ENCODE measurements at regions not wholly inside any gene's neighbourhood (a gene's known extent, or its start where the extent isn't known, plus 50 kb on each side); places are given as distances from the start of the nearest gene placed in this dataset.
A peak's percentile ranks its signal among the peaks of the same experiment; 100 is the strongest.
"Not testable (repeated sequence)": the region's sequence is repeated elsewhere in the genome, so short reads cannot be mapped to it uniquely, and the experiment has no call there.

GRCh38 chr1:88593358-88593757, 90.7 kb upstream of the PKN2 start:
- DNase-seq (ENCODE audit: low spot score) (no peak), ATAC-seq (ENCODE audit: low read depth) (no peak)
- no peaks in the 10 kb centered on the region for H3K36me3 ChIP-seq (ENCODE audit: low read depth)
- no peaks in the 10 kb centered on the region for H3K4me1 ChIP-seq (ENCODE audit: insufficient read depth, poor library complexity, severe bottlenecking)
- no peak overlapping the region for H3K27ac ChIP-seq (ENCODE audit: poor library complexity, severe bottlenecking)
- no peak overlapping the region for H3K4me3 ChIP-seq (ENCODE audit: severe bottlenecking)
- no peaks in the 10 kb centered on the region for H3K9me3 ChIP-seq (ENCODE audit: severe bottlenecking)
- TF ChIP-seq CTCF (IDR thresholded peaks at IDR 0.05; ENCODE audit: poor library complexity, severe bottlenecking), result no peak
- H3K27me3 ChIP-seq (ENCODE audit: insufficient read depth, poor library complexity, severe bottlenecking), result no peaks in the 10 kb centered on the region

GRCh38 chr1:88595355-88596002, 88.6 kb upstream of the PKN2 start:
- DNase-seq (ENCODE audit: low spot score), result no peak
- TF ChIP-seq CTCF (IDR thresholded peaks at IDR 0.05; ENCODE audit: poor library complexity, severe bottlenecking), result peak; percentile 68
- no peak overlapping the region for H3K4me3 ChIP-seq (ENCODE audit: severe bottlenecking)
- H3K27me3 ChIP-seq (ENCODE audit: insufficient read depth, poor library complexity, severe bottlenecking), result no peaks in the 10 kb centered on the region
- peak; percentile 44; the same call in 2 of the 3 replicates for ATAC-seq (ENCODE audit: low read depth)
- no peaks in the 10 kb centered on the region for H3K4me1 ChIP-seq (ENCODE audit: insufficient read depth, poor library complexity, severe bottlenecking)
- no peaks in the 10 kb centered on the region for H3K9me3 ChIP-seq (ENCODE audit: severe bottlenecking)
- H3K27ac ChIP-seq (ENCODE audit: poor library complexity, severe bottlenecking), result no peak overlapping the region
- no peaks in the 10 kb centered on the region for H3K36me3 ChIP-seq (ENCODE audit: low read depth)

- not testable (repeated sequence) for H3K27me3 ChIP-seq (ENCODE audit: insufficient read depth, poor library complexity, severe bottlenecking); H3K36me3 ChIP-seq (ENCODE audit: low read depth); H3K9me3 ChIP-seq (ENCODE audit: severe bottlenecking); DNase-seq (ENCODE audit: low spot score); ATAC-seq (ENCODE audit: low read depth); H3K27ac ChIP-seq (ENCODE audit: poor library complexity, severe bottlenecking); H3K4me1 ChIP-seq (ENCODE audit: insufficient read depth, poor library complexity, severe bottlenecking); H3K4me3 ChIP-seq (ENCODE audit: severe bottlenecking)
Observed at GRCh38 chr1:88597973-88598372, 86.1 kb upstream of the PKN2 start.

- Histone ChIP-seq H3K27me3 (ENCODE audit: insufficient read depth, poor library complexity, severe bottlenecking) (no peaks in the 10 kb centered on the region), H3K9me3 (ENCODE audit: severe bottlenecking) (no peaks in the 10 kb centered on the region), H3K27ac (ENCODE audit: poor library complexity, severe bottlenecking) (no peak overlapping the region), H3K4me3 (ENCODE audit: severe bottlenecking) (no peak overlapping the region), H3K36me3 (ENCODE audit: low read depth) (no peaks in the 10 kb centered on the region), H3K4me1 (ENCODE audit: insufficient read depth, poor library complexity, severe bottlenecking) (peaks cover 12% of the 10 kb centered on the region)
- ATAC-seq (ENCODE audit: low read depth) (peak; percentile 43; the same call in 1 of the 3 replicates), DNase-seq (ENCODE audit: low spot score) (no peak)
- TF ChIP-seq CTCF (IDR thresholded peaks at IDR 0.05; ENCODE audit: poor library complexity, severe bottlenecking), result peak; percentile 83
Observed at GRCh38 chr1:88608139-88608943, 75.7 kb upstream of the PKN2 start.

- Histone ChIP-seq H3K4me3 (ENCODE audit: severe bottlenecking) (no peak overlapping the region), H3K27me3 (ENCODE audit: insufficient read depth, poor library complexity, severe bottlenecking) (no peaks in the 10 kb centered on the region), H3K9me3 (ENCODE audit: severe bottlenecking) (no peaks in the 10 kb centered on the region), H3K27ac (ENCODE audit: poor library complexity, severe bottlenecking) (no peak overlapping the region), H3K4me1 (ENCODE audit: insufficient read depth, poor library complexity, severe bottlenecking) (peaks cover 12% of the 10 kb centered on the region), H3K36me3 (ENCODE audit: low read depth) (no peaks in the 10 kb centered on the region)
- TF ChIP-seq CTCF (IDR thresholded peaks at IDR 0.05; ENCODE audit: poor library complexity, severe bottlenecking), result no peak
- no peak for ATAC-seq (ENCODE audit: low read depth)
- no peak for DNase-seq (ENCODE audit: low spot score)
Observed at GRCh38 chr1:88609051-88609450, 75.0 kb upstream of the PKN2 start.

Measured in RWPE2 (cell line).